NCI-H1930 (cell line): ENCODE measurements at regions not wholly inside any gene's neighbourhood (a gene's known extent, or its start where the extent isn't known, plus 50 kb on each side); places are given as distances from the start of the nearest gene placed in this dataset.
A peak's percentile ranks its signal among the peaks of the same experiment; 100 is the strongest.
"Not testable (repeated sequence)": the region's sequence is repeated elsewhere in the genome, so short reads cannot be mapped to it uniquely, and the experiment has no call there.

Experiments used
- DNase-seq, 2 experiments: peaks; one replicate each; lab custom pipeline; 2025; lab: John Stamatoyannopoulos, UW

- DNase-seq, result no peak
These were observed 112.5 kb upstream of the PRSS1 start for GRCh38 chr7:142636751-142637150.

DNA sequence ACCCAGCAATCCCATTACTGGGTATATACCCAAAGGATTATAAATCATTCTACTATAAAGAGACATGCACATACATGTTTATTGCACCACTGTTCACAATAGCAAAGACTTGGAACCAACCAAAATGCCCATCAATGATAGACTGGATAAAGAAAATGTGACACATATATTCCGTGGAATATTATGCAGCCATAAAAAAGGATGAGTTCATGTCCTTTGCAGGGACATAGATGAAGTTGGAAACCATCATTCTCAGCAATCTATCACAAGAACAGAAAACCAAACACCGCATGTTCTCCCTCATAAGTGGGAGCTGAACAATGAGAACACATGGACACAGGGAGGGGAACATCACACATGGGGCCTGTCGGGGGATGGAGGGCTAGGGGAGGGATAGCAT lies 113.2 kb upstream of the PRSS1 start:
- not testable (repeated sequence) for DNase-seq

DNA sequence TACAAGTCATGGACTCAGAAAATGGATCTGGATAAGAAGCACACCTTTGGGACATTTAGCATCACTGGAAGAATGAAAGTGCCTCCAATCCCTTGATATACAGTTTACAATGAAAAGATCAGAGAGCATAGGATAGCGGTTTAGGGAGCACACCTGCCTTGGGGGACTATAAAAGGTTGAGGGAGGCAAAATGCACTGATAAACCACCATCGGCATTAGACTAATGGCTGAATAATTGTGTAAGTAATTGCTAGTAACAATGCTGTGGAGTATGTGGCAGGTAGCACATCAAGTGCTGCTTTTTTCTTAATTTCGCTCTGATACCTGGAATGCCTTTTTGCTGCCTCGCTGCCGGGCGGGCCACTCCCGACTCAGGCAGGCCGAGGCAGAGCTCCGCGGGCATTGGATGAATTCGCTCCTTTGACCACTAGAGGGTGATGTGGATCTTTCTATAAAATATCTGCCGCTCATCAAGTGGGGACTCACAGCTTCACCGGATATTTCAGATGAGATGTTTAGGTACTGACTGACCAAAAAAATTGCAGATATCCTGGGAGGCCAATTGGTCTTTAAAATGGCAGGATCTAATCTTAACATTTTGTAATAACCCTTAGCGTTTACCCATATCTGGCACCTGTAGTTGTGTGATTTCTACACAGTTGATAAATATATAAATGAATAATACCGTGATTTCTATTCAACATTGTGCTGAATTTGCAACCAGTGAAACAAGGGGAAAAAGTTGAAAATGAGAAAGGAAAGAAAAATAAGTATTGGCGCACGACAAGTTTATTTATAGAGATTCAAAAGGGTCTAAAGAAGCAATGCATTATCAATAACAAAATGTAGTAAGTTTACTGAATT lies 116.8 kb upstream of the PRSS1 start:
- DNase-seq, result peak; percentile 55 to 77

GRCh38 chr7:142629588-142630260 lies 119.5 kb upstream of the PRSS1 start:
- DNase-seq, result no peak

DNA sequence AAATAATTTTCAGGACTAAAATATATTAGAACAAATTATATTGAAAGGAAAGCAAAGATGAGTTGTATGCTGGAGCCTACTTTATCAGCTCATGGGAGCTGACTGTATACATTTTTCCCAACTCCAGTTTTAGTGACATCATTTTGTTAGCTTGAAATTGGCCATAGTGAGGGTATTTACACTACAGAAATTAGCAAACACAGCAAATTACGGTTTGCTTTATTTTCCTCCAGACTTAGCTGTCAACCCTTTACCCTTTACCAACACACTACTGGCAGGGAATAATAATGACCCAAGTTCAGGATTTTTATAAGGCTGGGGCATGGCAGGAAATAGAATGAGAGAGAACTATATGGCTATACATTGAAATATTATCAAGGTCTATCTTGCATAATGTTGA lies 120.3 kb upstream of the PRSS1 start:
- DNase-seq, result no peak

GRCh38 chr7:142627223-142627622 lies 122.0 kb upstream of the PRSS1 start:
- DNase-seq, result not testable (repeated sequence)

DNA sequence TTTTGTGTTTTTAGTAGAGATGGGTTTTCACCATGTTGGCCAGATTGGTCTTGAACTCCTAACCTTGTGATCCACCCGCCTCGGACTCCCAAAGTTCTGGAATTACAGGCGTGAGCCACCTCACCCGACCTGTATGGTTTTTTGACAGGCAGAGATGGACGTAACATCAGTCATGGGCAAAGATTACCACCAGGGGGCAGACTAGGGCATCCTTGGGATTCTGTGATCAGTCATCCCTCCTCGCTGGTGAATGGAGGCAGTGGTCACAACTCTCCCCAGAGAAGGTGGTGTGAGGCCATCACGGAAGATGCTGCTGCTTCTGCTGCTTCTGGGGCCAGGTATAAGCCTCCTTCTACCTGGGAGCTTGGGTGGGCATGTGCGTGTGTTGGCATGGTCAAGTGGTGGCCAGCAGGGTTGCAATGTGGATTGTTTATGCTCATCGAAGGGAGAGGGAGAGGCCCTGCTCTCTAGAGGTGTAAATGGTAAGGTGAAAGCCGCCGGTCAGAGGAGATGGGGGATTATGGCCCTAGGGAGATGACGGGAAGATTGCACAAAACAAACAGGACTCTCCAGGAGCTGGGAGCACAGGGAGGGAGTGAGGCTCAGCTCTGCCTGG lies 122.7 kb upstream of the PRSS1 start:
- peak; percentile 13 to 55 for DNase-seq

GRCh38 chr7:142625216-142625615 lies 124.1 kb upstream of the PRSS1 start:
- not testable (repeated sequence) for DNase-seq

DNA sequence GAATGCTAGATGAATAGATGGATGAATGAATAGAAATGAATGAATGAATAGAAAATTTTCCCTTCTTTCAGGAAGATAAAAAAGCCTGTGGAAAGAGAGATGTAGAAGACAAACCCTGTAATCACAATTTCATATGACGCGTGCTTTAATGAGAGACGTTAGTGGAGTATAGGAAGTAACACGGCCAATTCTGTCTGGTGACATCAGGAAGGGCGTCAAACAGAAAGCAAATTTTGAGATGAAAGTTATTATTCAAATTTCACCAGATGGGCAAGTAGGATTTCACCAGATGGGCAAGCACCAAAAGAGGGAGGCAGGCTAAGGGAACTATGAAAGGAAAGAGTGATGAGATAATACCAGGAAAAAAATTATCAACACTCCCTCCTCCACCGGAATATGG lies 128.9 kb upstream of the PRSS1 start:
- DNase-seq, result no peak

DNA sequence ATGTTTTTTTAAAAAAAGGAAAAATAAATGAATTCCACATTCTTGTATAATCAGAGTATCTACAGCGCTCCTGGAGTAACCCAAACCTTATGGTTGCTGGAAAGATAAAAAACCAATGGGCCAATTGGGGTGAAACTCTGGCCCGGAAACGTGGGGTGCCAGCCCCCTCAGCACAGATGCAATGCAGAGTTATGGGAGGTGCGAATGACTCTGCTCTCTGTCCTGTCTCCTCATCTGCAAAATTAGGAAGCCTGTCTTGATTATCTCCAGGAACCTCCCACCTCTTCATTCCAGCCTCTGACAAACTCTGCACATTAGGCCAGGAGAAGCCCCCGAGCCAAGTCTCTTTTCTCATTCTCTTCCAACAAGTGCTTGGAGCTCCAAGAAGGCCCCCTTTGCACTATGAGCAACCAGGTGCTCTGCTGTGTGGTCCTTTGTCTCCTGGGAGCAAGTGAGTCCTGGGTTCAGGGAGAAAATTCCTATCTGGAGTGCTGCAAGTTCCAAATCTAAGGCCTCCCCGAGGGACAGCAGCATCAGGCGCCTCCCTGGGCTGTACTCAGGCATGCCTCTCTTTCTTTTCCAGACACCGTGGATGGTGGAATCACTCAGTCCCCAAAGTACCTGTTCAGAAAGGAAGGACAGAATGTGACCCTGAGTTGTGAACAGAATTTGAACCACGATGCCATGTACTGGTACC lies 130.5 kb upstream of the PRSS1 start:
- no peak for DNase-seq

GRCh38 chr7:142616842-142617241 lies 132.4 kb upstream of the PRSS1 start:
- no peak for DNase-seq

DNA sequence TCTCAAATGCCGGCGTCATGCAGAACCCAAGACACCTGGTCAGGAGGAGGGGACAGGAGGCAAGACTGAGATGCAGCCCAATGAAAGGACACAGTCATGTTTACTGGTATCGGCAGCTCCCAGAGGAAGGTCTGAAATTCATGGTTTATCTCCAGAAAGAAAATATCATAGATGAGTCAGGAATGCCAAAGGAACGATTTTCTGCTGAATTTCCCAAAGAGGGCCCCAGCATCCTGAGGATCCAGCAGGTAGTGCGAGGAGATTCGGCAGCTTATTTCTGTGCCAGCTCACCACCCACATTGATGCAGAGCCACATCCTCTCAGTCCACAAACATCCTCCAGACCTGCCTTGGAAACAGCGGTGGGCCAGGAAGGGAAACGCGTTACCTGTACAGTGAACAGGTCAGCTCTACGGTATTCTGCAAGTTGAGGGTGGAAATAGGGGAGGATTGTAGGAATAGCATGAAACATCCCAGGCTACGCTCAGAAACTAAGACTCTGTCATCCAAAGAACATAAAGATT lies 133.1 kb upstream of the PRSS1 start:
- DNase-seq, result no peak

DNA sequence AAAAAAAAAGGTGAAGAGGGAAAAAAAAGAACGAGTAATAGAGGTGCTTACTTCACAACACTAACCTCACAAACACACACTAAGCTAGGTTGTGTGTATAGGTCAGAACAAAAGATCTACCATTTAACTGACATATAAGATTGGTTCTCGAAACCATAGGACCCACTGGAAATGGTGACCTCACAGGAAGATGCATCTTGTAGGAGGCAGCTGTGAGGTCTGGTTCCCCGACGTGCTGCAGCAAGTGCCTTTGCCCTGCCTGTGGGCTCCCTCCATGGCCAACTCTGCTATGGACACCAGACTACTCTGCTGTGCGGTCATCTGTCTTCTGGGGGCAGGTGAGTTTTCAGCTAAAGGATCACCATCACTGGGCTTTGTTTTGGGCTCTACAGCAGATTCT lies 133.8 kb upstream of the PRSS1 start:
- no peak for DNase-seq

DNA sequence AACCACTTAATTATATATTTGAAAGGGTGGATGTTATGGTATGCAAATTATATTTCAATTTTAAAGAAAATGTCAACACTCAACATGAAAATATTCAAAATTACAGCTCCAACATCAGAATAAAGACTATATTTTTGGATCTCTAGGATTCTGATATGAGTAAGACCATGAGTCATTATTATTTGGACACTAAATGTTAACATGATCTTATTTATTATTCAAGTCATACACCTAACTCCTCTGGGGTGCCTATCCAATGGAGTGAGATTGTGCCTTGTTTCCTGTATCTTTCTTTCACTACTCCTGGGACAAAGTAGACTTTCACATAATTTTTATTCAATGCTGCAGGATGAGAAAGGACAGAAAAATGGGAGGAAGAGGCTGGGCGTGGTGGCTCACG lies 135.2 kb upstream of the PRSS1 start:
- DNase-seq, result no peak

DNA sequence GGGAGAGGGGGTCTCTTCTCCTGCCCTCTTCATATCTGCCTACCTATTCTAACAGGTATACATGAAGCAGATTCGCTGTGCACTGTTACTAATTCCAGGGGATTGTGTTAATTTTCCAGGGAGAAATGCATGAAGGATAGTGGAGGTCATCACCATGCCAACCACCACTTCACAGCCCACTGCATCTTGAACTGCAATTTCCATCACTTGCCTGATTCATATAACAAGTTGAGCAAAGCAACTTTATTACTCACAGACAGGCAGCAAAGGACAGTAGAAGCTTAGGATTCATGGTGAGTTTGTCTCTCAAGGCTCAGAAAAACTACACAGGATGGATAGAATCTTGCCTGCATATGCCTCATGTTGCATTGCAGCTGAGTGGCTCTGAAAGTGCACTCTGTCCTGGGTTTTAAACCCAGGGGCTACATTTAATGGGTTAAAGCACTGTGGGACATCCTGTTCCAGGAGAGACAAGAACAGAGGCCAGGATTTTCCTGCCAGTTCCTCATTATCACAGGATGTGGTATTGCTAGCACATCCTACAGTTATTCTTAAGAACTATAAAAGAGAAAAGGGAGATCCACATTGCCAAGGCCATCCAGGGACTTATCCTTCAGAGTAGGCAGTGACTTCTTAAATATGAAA lies 136.9 kb upstream of the PRSS1 start:
- no peak for DNase-seq

DNA sequence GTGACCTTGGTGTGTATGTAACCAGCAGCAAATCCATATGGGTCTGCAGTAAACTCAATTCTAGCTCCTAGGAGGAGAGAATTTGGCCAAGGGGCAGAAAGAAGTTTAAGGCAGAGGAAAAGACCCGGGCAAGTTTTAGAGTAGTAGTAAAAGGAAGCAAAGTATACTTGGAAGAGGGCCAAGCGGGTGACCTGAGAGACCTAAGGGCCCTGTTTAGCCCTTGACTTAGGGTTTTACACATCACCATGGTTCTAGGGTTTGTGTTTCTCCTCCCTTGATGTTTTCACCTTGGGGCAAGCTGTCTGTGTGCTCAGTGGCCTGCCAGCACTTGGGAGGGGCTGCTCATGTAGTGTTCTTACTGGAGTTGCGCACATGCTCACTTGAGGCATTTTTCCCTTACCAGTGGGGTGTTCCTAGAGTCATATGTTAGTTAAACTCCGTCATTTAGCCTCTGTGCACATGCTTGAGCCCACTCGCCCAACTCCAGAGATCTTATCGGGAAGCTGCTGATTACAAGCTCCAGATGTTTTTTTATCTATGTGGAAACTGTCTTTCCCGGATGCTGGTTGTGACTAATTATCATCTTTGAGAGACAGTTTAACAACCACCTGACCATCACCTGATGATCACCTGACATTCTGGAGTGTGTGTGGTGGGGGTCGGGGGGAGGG lies 137.6 kb upstream of the PRSS1 start:
- DNase-seq, result no peak

- DNase-seq, result no peak
These were observed 140.4 kb upstream of the PRSS1 start for GRCh38 chr7:142608630-142609428.

- DNase-seq, result no peak
These were observed 141.9 kb upstream of the PRSS1 start for GRCh38 chr7:142607351-142607750.

DNA sequence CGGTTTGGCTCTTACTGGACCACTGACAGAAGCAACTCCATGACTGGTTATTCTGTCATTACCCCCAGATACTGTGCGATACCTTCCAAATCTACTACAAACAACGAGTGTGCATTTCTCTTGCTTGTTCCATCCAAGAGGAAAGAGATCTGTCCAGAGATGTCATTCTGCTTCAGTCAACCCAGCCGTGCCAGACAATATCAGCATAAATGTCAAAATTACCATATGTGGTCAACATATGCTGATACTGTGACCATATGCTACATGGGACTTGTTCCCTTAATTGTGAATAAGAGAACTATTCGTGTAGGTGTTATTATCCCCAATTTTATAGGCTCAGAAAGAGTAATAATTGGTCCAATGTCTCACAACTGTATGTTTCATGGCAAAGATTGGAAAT lies 143.2 kb upstream of the PRSS1 start:
- DNase-seq, result no peak

DNA sequence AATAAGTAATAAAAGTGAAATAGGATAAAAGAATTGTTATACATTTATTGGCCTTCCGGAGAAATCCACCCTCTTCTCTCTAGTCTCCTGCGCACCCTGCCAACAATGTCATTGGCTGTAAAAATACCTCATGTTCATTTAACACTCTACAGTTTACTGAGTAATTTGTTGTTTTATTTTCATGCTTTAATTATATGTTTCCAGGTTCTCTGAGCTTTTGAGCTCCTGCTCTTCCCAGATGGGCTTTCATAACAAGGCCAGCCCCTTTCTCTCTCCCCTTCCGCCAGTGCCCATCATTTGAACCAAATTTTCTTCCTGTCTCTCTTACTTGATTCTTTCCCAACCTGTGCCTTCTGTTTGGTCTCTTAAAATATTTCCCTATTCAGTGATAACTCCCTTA lies 144.6 kb upstream of the PRSS1 start:
- no peak for DNase-seq
